Right cardiac atrium (tissue), 5 donors: ENCODE measurements at regions not wholly inside any gene's neighbourhood (a gene's known extent, or its start where the extent isn't known, plus 50 kb on each side); places are given as distances from the start of the nearest gene placed in this dataset.
A peak's percentile ranks its signal among the peaks of the same experiment; 100 is the strongest.

Experiments used
- ATAC-seq, 2 donors: fragments of 200-7000 bp; cut with Tn5 transposase; one replicate each; pipeline versions ENCODE4 v1.8.0 to v1.9.1; 2020; ENCODE audit warnings: moderate library complexity in 2 of 2, mild to moderate bottlenecking in 1 of 2
- DNase-seq, 3 donors: peaks; one replicate each; pipeline ENCODE4 v3.0.0-alpha.2; 2020
- H3K27ac ChIP-seq: one replicate; pipeline ENCODE4 v1.5.1; 2013; ENCODE audit warnings: mild to moderate bottlenecking, low read length, control low read depth, moderate library complexity
- H3K27me3 ChIP-seq: one replicate; pipeline ENCODE4 v1.6.1; 2013; ENCODE audit not compliant: control insufficient read depth, insufficient read depth
- H3K4me1 ChIP-seq: one replicate; pipeline ENCODE4 v1.6.1; 2013; ENCODE audit warnings: low read length; ENCODE audit not compliant: control insufficient read depth, insufficient read depth
- H3K4me3 ChIP-seq: one replicate; pipeline ENCODE4 v1.5.1; 2013; ENCODE audit warnings: low read length, control low read depth
- H3K9me3 ChIP-seq: one replicate; pipeline ENCODE4 v1.6.1; 2013; ENCODE audit warnings: low read length; ENCODE audit not compliant: control insufficient read depth
- WGBS: extraction: QIAGEN DNeasy Blood & Tissue Kit; methylation state at CpG from one replicate; pipeline ENCODE4 v1.1.7; 2013; 5-methylcytosine and 5-hydroxymethylcytosine counted together
- intact Hi-C, 4 donors: fragments of 100-400 bp; cut with DNase I; formaldehyde crosslinking; loops; one replicate each; pipeline versions ENCODE4 v1.11.0 to v1.14.0; 2022 to 2023
- donor health status: healthy with polysubstance abuse.
- donor health status: DM: no; HTN: yes; CAD: no.
- donor health status: DM: no; HTN: no; CAD: no.
- donor health status: DM: no; HTN: yes; CAD: no; lungs with severe emphysema.
- donor health status: DM: yes; HTN: yes; CAD: no.

- intact Hi-C loops: no loop called here
- Histone ChIP-seq H3K27ac (no peak overlapping the region), H3K4me3 (no peak overlapping the region), H3K27me3 (no peaks in the 10 kb centered on the region), H3K9me3 (no peaks in the 10 kb centered on the region), H3K4me1 (no peaks in the 10 kb centered on the region)
- 87% methylated on average over 9 of the region's 9 CpGs for WGBS
- DNase-seq: no peak
- no peak for ATAC-seq
Observed at GRCh38 chr18:24810561-24811305, 350.3 kb downstream of the HRH4 start.

- Histone ChIP-seq H3K4me3 (no peak overlapping the region), H3K9me3 (no peaks in the 10 kb centered on the region), H3K27ac (no peak overlapping the region), H3K4me1 (no peaks in the 10 kb centered on the region), H3K27me3 (no peaks in the 10 kb centered on the region)
- no peak for DNase-seq
- WGBS: 82% methylated on average over 11 of the region's 11 CpGs
- no peak for ATAC-seq
- intact Hi-C loops: no loop called here
Observed at GRCh38 chr18:24811950-24812681, 351.7 kb downstream of the HRH4 start.

- no peak for DNase-seq
- intact Hi-C loops: no loop called here
- 71% methylated on average over 3 of the region's 3 CpGs for WGBS
- H3K9me3 ChIP-seq: no peaks in the 10 kb centered on the region
- H3K27ac ChIP-seq: no peak overlapping the region
- H3K27me3 ChIP-seq: no peaks in the 10 kb centered on the region
- no peaks in the 10 kb centered on the region for H3K4me1 ChIP-seq
- H3K4me3 ChIP-seq: no peak overlapping the region
- no peak for ATAC-seq
Observed at GRCh38 chr18:24814521-24814920, 354.1 kb downstream of the HRH4 start.

- intact Hi-C loops: no loop called here
- 91% methylated on average over 3 of the region's 3 CpGs for whole genome bisulfite sequencing
- no peaks in the 10 kb centered on the region for H3K4me1 ChIP-seq
- DNase-seq (no peak), ATAC-seq (no peak)
- no peaks in the 10 kb centered on the region for H3K27me3 ChIP-seq
- H3K4me3 ChIP-seq: no peak overlapping the region
- no peak overlapping the region for H3K27ac ChIP-seq
- no peaks in the 10 kb centered on the region for H3K9me3 ChIP-seq
Observed at GRCh38 chr18:24817150-24817549, 356.7 kb downstream of the HRH4 start.

- ATAC-seq: no peak
- Histone ChIP-seq H3K4me3 (no peak overlapping the region), H3K27ac (no peak overlapping the region), H3K9me3 (no peaks in the 10 kb centered on the region), H3K27me3 (no peaks in the 10 kb centered on the region), H3K4me1 (no peaks in the 10 kb centered on the region)
- 49% methylated on average over 9 of the region's 9 CpGs for WGBS
- intact Hi-C loops: no loop called here
- DNase-seq: peak in 1 of 3 donors; percentile 41
Observed at GRCh38 chr18:24817587-24818371, 357.3 kb downstream of the HRH4 start.

- no peaks in the 10 kb centered on the region for H3K9me3 ChIP-seq
- H3K27ac ChIP-seq: no peak overlapping the region
- no peak overlapping the region for H3K4me3 ChIP-seq
- ATAC-seq: no peak
- intact Hi-C loops: no loop called here
- no peaks in the 10 kb centered on the region for H3K27me3 ChIP-seq
- 41% methylated on average over 6 of the region's 6 CpGs for WGBS
- no peaks in the 10 kb centered on the region for H3K4me1 ChIP-seq
- DNase-seq: no peak
Observed at GRCh38 chr18:24818441-24818840, 358.0 kb downstream of the HRH4 start.

- 92% methylated on average over 7 of the region's 7 CpGs for WGBS
- ATAC-seq (no peak), DNase-seq (no peak)
- no peak overlapping the region for H3K4me3 ChIP-seq
- no peaks in the 10 kb centered on the region for H3K9me3 ChIP-seq
- H3K27me3 ChIP-seq: no peaks in the 10 kb centered on the region
- no peaks in the 10 kb centered on the region for H3K4me1 ChIP-seq
- intact Hi-C loops: no loop called here
- H3K27ac ChIP-seq: no peak overlapping the region
Observed at GRCh38 chr18:24819141-24819890, 358.9 kb downstream of the HRH4 start.

- ATAC-seq (no peak), DNase-seq (no peak)
- Histone ChIP-seq H3K27me3 (no peaks in the 10 kb centered on the region), H3K27ac (no peak overlapping the region), H3K4me3 (no peak overlapping the region), H3K9me3 (no peaks in the 10 kb centered on the region), H3K4me1 (no peaks in the 10 kb centered on the region)
- 89% methylated on average over 1 of the region's 1 CpG for WGBS
- intact Hi-C loops: no loop called here
Observed at GRCh38 chr18:24825397-24825796, 365.0 kb downstream of the HRH4 start.

GRCh38 chr18:24826605-24827004 is 366.2 kb downstream of the HRH4 start:
- H3K27ac ChIP-seq: no peak overlapping the region
- 71% methylated on average over 2 of the region's 2 CpGs for whole genome bisulfite sequencing
- DNase-seq (no peak), ATAC-seq (no peak)
- no peaks in the 10 kb centered on the region for H3K27me3 ChIP-seq
- no peak overlapping the region for H3K4me3 ChIP-seq
- intact Hi-C loops: no loop called here
- H3K4me1 ChIP-seq: no peaks in the 10 kb centered on the region
- H3K9me3 ChIP-seq: no peaks in the 10 kb centered on the region

GRCh38 chr18:24827501-24827900 is 367.1 kb downstream of the HRH4 start:
- intact Hi-C loops: no loop called here
- Histone ChIP-seq H3K4me1 (no peaks in the 10 kb centered on the region), H3K27me3 (no peaks in the 10 kb centered on the region), H3K9me3 (no peaks in the 10 kb centered on the region), H3K4me3 (no peak overlapping the region), H3K27ac (no peak overlapping the region)
- DNase-seq (no peak), ATAC-seq (no peak)
- 68% methylated on average over 1 of the region's 1 CpG for WGBS
